ENCODE measurements at regions not wholly inside any gene's neighbourhood (a gene's known extent, or its start where the extent isn't known, plus 50 kb on each side); places are given as distances from the start of the nearest gene placed in this dataset.
"Not testable (repeated sequence)": the region's sequence is repeated elsewhere in the genome, so short reads cannot be mapped to it uniquely, and the experiment has no call there.

DNA sequence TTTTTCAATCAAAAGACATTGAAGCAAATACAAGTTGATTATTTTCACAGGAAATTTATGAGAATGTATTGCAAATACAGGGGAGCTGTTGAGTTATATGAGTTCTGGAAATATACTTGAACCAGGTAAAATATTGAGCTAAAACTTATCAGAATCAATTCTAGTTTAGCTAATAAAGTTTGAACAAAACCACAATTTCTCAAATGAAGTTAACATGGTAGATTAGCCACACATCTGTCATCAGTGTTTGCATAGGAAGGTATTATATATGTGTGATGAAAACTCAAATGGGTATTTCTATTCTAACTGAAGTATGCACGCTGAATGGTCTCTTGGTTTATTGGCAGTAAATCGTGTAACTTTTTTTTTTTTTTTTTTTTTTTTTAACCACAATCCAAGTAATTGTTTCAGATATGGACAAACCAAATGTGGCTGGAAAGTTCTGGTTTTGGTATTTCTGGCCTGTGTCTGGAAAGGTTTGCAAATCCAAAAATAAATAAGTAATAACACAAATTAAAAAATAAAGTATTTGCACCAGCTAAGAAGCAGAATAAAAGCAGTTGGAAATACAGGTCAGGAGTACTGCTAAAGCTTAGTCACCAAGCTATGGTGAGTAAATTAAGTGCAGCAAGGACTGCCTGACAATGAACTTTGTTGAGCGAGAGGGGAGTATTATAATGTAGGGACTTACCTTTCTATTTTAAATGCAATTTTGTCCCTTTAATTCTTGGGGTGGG is 479.1 kb upstream of the FANCL start:
- DNase-seq, result no peak

DNA sequence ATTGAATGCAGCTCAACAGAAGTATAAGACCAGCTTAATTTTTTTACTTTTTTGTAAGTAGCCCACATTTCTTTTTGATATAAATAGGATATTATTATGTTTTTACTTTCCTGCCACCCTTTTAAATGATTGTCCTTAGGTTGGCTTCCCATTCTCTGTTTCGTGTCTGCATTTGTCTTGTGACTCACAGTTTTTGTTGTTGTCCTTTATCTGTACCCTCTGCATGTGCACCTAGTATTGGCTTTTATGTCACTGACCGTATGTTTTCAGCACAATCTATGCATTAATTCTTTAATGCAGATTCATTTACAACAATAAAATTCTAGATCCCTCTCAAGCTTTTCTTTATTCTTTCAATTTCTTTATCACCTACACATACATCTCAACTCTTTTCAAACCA is 474.2 kb upstream of the FANCL start:
- DNase-seq, result no peak

DNA sequence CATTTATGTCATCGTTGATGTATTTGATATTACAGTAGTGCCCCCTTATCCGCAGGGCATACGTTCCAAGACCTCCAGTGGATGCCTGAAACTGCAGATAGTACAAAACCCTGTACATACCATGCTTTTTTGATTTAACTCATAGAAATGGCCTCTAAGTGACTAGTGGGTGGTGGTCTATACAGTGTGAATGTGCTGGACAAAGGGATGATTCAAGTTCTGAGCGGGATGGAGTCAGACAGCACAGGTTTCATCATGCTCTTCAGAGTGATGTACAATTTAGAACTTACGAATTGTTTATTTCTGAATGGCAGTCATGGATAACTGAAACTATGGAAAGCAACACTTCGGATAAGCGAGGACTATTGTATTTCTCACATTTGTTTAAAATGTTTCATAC is 473.1 kb upstream of the FANCL start:
- no peak for DNase-seq

DNA sequence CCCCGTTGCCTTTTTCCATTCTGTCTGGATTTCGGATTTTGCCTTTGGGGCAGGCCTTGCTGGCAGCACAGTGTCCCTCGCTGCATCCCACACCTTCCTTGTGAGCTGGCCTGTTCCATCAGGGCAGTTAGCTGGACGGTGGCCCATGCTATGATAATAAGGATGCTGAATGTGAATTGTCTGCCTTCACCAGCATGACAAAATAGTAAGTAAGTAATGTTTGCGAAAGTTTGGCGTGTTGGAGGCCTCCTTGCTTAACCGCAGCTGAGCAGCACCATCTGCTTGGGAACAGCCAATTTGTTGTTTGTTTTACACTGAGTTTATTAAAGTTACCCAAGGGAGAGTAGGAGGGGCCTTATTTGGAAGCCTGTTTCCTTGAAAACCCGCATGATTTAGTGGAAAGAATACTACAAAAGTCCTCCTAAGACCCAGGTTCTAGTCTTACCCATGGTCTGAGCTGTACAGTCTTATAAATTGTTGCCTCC is 469.7 kb upstream of the FANCL start:
- DNase-seq, result no peak

DNA sequence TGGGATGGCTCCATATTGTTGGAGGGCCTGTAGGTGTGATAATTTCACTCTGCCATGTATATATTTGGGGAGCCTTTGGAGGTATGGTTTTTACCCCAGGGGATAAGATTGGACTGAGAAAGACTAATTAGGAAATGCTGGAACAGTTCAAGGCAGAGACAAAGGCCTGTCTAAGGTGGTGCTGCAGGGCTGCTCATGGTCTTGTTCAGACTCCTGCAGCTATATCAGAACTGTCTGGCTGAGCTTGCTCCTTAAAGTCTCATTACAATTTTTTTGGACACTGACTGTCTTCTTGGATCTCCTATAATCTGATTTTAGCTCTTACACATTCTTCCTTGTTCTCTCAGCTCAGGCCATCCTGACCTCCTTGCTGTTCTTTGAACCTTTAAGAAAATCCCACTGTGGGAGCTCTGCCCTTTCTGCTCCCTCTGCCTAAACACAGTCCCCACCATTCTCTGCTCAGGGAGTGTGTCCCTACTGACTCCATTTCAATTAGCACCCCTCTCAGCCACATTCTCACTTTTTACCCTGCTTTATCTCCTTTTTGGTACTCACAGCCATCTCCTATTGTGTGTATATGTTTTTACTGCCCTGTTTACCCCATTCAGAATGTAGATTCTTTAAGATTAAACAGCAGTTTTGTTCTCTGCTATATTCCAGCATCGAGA is 468.7 kb upstream of the FANCL start:
- DNase-seq, result no peak

DNA sequence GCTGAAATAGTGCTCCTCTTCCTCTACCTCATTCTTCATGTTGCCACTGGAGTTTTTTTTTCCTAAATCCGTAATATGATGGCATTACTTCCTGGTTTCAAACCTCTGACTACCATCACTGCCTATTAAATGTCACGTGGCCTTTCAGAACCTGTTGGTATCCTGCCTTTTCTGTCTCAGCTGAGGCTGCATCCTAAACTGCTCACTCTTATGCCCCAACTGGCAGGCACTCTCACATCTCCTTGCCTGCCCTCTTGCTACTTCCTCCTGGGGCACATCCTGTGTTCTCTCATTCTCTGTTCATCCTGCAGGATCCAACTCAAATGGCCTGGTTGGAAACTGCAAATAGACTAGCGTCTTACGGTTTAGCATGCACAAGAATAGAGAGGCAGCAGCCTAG is 468.1 kb upstream of the FANCL start:
- no peak for DNase-seq

DNA sequence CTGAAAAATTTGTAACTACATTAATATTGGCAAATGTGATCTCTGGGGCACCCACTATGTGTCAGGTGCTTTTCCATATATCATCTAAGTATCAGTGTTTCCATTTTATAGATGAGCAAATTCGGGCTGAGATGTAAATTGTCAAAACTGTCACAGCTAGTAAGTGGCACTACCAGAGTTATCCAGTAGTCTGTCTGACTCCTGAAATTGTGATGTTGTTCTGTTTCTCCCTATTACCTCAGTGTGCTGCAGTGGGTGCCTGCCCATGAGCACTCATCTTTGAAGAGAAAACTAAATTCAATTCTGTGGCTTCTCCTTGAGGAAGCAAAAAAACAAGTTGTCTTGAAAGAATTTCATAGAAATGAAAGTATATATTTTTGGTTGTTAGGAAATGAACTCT is 467.4 kb upstream of the FANCL start:
- no peak for DNase-seq

DNA sequence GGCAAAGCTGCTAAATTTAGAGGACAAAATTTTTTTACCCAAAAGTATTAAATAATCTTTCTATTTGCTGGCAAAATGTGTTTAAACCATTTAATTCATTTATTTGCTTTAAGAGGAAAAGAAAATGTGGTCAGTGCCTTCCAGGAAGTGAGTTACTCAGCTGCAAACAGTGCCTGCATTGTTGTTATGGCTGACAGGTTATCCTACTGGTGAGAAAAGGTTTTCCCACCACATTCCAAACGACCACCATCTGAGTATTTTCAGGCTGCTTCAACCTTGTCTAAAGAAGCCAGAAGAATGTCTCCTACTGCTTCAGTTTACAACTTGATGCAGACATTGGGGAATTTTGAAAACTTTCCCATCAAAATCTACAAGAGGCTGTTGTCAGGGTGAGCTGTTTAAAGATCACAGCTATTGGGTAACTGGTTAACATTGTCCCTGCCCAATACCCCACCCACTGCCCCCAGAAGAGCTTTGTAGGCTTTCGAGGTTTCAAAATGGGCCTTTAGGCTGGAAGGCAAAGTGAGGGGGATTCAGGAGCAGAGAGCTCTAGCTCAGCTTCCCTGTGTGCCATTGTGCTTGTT is 461.3 kb upstream of the FANCL start:
- no peak for DNase-seq

DNA sequence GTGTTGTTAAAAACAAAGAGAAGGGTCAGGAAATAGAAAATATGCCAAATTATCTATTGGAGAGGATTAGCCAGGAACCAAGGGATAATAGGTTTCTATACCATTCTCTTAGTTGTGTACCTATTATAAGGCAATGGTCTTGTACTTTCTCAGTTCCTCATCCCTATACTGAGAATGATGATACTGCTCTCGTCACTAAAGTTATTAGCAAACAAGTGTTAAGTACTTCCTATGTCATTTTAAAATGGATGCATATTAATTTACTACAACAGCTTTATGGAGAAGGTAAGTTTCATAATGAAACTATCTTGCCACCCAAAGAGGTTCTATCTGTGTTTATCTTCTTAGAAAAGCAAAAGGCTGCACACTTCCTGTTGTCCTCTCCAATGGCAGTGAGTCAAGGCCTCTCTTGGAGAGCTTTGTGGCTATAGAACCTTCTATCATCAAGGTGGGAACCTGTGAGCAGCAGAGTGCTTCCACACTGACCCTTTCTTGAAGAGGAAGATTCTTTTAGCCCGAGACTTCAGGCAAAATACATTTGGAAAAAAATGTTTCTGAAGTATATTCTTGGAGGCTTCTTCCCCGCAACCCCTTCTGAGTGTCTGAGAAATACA is 460.7 kb upstream of the FANCL start:
- no peak for DNase-seq

DNA sequence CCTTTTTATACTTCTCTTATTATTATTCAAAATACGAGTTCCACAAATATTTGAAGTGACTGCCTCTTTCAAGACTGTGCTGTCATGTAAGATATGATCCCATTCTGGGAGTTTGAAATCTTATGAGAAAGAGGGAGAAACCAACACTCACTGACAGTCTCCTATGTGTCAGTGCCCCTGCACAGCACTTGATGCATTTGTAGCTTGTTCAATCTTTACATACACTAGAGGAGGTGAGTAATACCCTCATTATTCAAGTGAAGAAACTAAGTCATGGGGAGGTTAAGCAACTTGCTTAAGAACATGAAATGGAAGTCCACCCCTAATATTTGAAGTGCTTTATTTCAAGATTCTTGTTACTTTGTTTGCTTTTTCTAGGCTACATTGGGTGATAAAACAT is 459.5 kb upstream of the FANCL start:
- no peak for DNase-seq

DNA sequence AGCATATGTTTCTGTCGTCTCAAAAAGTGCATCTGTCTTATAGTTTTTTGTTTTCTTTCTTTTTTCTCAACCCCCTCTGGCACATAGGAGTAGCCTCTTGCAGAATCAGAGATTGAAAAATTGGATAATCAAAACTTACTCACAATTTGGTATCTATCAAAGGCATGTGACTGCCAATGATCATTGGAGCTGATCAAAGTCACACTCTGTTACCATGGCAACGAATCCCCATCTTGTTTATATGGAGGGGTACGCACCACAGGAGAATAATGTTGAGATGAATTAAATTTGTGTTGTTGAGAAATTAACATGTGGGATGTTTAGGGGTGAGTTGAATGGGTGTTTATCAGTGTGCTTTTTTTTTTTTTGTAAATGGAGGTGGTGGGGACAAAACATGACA is 458.3 kb upstream of the FANCL start:
- no peak for DNase-seq

DNA sequence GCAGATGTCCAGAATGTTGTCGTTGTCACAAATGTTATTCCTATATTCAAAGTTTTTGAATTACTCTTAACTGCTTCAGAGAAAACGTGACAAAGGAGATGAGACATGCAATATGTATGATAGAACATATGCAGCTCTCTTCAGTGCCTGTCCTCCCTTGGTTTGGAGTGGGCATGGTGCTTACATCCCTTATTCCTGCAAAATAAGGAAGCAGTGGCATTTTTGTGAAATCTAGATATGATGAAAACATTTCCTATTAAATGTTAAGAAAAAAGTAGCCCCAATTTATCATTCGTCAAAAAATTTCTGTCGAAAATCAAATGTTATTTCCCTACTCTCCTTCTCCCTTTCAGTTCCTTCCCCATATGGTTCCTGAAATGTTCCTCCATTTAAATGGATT is 457.5 kb upstream of the FANCL start:
- DNase-seq, result no peak

DNA sequence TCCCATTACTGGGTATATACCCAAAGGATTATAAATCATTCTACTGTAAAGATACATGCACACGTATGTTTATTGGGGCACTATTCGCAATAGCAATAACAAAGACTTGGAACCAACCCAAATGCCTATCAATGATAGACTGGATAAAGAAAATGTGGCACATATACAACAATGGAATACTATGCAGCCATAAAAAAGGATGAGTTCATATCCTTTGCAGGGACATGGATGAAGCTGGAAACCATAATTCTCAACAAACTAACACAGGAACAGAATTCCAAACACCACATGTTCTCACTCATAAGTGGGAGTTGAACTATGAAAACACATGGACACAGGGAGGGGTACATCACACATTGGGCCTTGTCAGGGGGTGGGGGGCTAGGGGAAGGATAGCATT is 453.0 kb upstream of the FANCL start:
- not testable (repeated sequence) for DNase-seq

DNA sequence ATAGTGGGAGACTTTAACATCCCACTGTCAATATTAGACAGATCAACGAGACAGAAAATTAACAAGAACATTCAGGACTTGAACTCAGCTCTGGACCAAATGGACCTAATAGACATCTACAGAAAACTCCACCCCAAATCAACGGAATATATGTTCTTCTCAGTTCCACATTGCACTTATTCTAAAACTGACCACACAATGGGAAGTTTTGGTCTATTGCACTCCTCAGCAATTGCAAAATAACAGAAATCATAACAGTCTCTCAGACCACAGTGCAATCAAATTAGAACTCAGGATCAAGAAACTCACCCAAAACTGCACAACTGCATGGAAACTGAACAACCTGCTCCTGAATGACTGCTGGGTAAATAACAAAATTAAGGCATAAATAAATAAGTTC is 449.9 kb upstream of the FANCL start:
- not testable (repeated sequence) for DNase-seq

DNA sequence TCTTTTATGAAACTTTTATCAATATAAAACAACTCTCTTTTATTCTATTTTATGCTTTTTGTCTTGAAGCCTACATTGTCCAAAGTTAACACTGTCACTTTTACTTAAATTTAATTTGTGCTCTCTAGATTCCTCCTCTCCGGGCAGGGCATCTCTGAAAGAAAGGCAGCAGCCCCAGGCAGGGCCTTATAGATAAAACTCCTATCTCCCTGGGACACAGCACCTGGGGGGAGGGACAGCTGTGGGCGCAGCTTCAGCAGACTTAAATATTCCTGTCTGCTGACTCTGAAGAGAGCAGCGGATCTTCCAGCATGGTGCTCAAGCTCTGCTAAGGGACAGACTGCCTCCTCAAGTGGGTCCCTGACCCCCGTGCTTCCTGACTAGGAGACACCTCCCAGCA is 447.7 kb upstream of the FANCL start:
- DNase-seq, result no peak

DNA sequence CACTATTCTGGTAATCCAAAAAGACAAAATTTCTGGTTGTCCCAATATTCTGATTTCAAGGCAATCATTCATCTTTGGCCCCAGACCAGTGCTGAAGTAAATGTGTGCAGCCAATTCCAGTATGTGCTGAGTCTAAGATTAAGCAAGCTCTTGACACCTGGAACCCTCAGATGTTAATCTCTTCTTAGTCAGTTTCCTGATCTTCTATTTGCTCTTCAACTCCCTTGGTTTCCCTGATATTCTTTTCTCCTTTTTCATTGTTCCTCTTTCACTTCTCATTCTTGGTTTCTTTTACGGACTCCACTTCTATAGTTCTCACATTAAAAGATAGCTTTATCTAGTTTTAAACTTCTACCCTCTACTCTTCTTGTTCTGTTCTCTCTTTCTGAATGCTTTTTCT is 445.7 kb upstream of the FANCL start:
- no peak for DNase-seq

DNA sequence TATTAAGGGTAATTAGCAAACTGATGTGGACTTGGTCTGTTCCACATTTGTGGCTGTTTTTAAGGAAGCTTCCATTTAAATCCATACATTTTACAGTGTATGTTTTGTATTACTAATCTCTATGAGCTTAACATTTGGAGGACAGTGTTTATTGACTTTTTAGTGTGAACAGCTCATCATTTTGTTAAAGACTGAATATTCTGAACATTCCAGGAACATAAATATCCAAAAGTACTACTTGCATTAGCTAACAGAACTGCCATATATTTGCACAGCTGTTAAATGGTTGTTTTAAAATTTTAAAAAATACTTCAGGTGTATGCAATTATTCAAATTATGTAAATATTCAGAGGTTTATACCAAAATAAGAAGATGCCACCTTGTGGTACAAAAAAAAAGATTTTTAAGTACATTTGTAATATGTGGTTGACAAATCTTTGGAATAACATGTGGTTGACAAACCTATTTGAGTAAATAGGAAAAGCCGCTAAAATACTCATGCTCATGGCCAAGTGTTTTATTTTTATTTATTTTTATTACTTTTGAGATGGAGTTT is 439.7 kb upstream of the FANCL start:
- DNase-seq, result no peak

DNA sequence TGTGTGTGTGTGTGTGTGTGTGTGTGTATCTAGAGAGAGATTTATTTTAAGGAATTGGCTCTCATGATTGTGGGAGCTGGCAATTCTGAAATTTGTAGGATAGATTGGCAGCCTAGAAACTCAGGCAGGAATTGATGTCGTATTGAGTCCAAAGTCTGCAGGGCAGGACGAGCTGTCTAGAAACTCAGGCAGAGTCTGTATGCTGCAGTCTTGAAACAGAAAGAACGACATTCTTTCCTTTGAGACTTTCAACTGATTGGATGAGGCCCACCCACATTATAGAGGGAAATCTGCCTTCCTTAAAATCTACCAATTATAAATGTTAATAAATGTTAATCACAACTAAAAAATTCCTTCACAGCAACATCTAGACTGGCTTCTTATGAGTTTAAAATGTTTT is 436.6 kb upstream of the FANCL start:
- no peak for DNase-seq

DNA sequence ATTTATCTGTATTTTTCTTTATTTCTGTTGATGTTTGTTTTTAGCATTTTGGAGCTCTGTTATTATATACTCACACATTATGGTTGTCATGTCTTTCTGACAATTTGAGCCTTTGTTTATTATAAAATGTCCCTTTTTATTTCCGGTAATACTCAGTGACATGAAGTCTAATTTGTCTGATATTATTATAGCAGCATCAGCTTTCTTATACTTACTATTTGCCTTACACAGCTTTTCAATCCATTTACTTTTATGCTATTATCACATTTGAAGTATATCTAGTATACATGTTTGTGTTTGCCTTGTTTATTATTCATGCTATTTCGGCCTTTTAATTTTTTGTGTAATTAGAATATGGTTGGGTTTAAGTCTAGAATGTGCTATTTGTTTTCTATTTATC is 430.6 kb upstream of the FANCL start:
- DNase-seq, result no peak

DNA sequence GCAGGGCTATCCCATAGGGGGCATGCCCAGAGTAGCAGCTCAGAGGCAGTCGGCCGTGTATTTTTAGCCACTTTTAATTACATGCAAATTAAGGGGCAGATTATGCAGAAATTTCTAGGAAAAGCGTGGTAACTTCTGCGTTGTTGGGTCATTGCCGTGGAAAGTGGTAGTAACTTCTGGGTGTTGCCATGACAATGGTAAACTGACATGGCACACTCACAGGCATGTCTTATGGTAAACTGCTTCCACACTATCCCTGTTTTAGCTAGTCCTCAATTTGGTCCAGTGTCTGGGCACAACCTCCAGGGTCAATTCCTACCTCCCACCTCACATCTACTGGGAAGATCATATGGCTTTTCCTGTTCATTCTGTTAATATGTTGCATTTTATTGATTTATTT is 428.9 kb upstream of the FANCL start:
- no peak for DNase-seq

DNA sequence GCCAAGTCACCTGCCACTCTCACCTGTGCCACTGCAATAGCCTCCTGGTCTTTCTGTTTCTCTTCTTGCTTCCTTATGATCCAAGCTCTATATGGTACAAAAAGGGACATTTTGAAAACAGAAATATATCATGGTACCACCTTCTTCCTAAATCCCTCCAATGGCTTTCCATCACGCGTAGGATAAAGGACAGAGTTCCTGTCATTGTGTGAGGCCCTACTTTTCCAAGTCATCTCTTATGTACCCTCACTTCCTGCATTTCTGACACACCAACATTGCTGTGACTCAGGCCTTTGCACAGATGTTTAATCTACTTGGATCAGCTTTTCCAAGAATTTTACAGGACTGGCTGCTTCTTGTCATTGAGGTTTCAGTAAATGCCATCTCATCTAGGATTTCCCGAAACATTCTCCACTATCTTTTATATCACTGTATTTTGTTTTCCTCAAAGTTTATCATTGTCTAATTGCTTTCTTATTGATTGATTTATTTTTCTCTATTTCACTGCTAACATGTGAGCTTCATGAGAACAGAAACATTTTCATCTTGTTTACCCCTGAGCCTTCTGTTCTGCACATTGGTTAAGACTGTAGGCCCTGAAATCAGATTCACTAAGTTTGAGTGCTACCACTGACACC is 426.1 kb upstream of the FANCL start:
- DNase-seq, result no peak

DNA sequence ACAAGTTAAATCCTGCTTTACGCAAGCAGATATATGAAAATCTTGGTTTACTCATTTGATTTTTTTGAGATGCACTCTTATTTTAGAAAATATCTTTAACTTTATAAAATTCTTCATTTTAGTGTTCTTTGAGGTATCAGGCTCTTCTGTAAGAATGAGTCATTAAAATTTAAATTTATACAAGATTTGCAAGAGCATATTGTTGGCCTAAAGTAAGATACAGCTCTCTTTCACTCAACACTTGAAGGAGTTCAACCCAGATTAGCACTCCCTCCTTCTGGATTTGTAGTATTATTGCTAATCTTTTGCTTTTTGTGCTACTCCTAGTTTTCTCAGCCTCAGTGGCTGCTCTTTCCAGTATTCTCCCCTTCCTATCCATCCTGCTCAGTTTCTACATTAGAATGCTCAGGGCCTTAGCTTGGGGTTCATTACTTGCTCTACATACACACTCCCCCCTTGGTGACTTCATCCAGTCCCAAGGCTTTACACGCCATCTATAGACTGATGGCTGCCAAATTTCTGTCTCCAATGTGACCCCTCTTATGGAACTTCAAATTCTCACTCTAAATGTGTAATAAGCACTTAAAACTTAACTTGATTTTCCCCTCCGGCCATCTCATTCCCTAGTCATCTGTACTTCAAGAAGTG is 425.3 kb upstream of the FANCL start:
- no peak for DNase-seq

DNA sequence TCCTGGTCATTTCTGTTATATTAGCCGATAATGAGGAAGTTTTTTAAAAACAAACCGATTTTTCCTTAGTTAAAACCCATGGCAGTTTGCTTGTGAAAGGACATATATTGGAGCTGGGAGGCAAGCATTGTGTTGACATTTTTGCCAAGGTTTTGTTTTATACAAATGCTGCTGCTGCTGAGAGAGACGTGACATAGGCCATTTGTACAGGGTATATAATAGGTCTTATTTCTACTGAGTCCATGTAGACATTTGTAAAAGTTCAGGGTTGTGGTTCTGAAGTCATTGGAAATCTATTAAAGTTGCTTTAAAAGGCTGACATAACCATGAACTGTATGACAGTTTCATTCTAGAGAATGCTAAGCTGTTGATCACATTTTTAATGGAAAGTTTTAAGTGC is 424.0 kb upstream of the FANCL start:
- no peak for DNase-seq
